Naive thymus-derived CD8-positive, alpha-beta T cell (primary cell): ENCODE measurements at regions not wholly inside any gene's neighbourhood (a gene's known extent, or its start where the extent isn't known, plus 50 kb on each side); places are given as distances from the start of the nearest gene placed in this dataset.

Experiments
- ATAC-seq, 2 donors: fragments of 150-1000 bp; cut with Tn5 transposase in 1 of 2; sonication (Bioruptor Pico), chemical (Tn5 transposase) in 1 of 2; 1 replicate in 1 of 2; 2 replicates in 1 of 2; pipeline ENCODE4 v1.10.0; 2021; ENCODE audit warnings: mild to moderate bottlenecking in 2 of 2, moderate library complexity in 2 of 2
- POLR2A ChIA-PET: fragments of 350-600 bp; sonication (Branson Sonifier 250); formaldehyde crosslinking; loops from one replicate; lab custom pipeline; 2021; ENCODE audit warnings: antibody characterized with exemption; lab: Charles Lee
- DNase-seq, 10 donors: peaks; one replicate each; pipeline versions ENCODE4 v3.0.0 to v3.0.0-alpha.2; 2020 to 2022
- H3K27ac Mint-ChIP-seq, 10 donors: one replicate each; pipeline ENCODE4 v1.8.0; 2020 to 2022; ENCODE audit warnings: mild to moderate bottlenecking in 10 of 10, mixed read lengths in 10 of 10, moderate library complexity in 4 of 10, inconsistent platforms in 1 of 10
- H3K27me3 Mint-ChIP-seq, 5 donors: one replicate each; pipeline ENCODE4 v1.8.0; 2021 to 2022; ENCODE audit warnings: mixed read lengths in 5 of 5
- H3K36me3 Mint-ChIP-seq, 3 donors: one replicate each; pipeline ENCODE4 v1.8.0; 2020 to 2022; ENCODE audit warnings: mixed read lengths in 3 of 3, mild to moderate bottlenecking in 2 of 3, inconsistent platforms in 1 of 3
- H3K4me1 Mint-ChIP-seq, 4 donors: one replicate each; pipeline ENCODE4 v1.8.0; 2021 to 2022; ENCODE audit warnings: mixed read lengths in 4 of 4
- H3K4me3 Mint-ChIP-seq, 10 donors: one replicate each; pipeline ENCODE4 v1.8.0; 2020 to 2022; ENCODE audit warnings: mild to moderate bottlenecking in 10 of 10, mixed read lengths in 10 of 10, moderate library complexity in 6 of 10, inconsistent platforms in 1 of 10
- H3K9me3 Mint-ChIP-seq, 9 donors: one replicate each; pipeline ENCODE4 v1.8.0; 2020 to 2022; ENCODE audit warnings: mixed read lengths in 9 of 9, mild to moderate bottlenecking in 3 of 9, inconsistent platforms in 1 of 9, moderate library complexity in 1 of 9

DNA sequence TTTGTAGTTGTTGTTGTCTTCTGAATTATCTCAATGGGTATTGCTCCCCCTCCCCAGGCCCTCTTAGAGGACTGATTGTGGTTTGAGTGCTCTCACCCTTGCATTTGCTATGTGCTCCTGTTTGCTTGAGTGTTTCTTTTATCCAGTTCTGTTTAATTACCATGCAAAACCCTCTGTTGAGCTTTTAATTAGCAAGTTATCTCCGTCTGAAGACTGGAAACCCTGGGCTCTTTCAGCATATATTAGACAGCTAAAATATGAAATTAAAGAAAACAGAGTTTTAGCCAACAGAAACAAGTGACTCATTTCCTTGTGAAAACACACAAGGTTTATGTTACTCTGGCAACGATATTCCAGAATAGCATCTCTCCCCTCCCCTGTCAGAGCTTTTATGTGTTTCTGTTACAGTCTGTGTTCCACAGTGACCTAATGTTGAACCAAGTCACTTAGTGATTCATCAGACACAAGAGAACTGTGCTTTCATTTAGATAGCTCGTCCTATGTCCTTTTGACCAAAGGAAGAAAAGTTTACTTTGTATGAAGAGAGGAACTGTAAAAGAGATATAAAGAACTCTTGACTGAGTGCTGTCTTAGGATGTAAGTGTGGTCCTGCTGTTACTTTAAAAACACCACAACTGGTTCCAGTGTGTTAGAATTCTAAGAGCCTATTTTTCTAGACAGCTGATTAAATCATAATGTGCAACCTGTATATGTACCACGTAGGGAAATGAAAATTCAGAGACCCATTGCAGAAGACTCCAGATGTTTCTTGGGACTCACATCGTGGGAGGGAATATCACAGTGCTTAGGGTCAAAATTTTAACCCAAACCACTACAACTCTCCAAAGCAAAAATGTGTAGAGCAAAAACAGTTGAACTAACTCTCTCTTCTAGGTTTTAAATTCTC, 172.8 kb upstream of the RBMS1 start:
- peak overlapping the region in 4 of 10 donors; percentile 16 to 65 (median 30) for H3K27ac Mint-ChIP-seq
- DNase-seq = no peak
- H3K36me3 Mint-ChIP-seq = no peaks in the 10 kb centered on the region
- no peak overlapping the region for H3K4me3 Mint-ChIP-seq
- H3K4me1 Mint-ChIP-seq = peaks cover 8 to 19% (median 15%) of the 10 kb centered on the region in 4 donors
- no peaks in the 10 kb centered on the region for H3K27me3 Mint-ChIP-seq
- ATAC-seq = peak; percentile 58 to 72
- POLR2A ChIA-PET = no interaction called here
- no peaks in the 10 kb centered on the region for H3K9me3 Mint-ChIP-seq

DNA sequence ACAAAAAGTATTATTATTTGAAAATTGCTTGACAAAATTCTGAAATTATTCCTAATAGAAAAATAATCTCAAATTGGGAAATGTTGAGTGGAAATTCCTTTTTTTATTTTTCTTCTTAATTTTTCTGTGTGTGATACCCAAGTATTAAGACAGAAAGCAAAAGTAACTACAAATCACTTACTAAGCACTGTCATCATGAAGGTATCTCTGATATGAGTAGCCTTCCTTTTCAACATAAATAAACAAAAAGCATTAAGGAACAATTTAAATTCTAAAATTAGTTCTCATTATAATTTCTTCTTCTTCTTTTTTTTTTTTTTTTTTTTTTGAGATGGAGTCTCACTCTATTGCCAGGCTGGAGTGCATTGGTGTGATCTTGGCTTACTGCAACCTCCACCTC, 174.2 kb upstream of the RBMS1 start:
- no peaks in the 10 kb centered on the region for H3K36me3 Mint-ChIP-seq
- H3K4me3 Mint-ChIP-seq = no peak overlapping the region
- H3K27ac Mint-ChIP-seq = no peak overlapping the region
- DNase-seq = no peak
- H3K27me3 Mint-ChIP-seq = peaks cover 0 to 2% (median 0%) of the 10 kb centered on the region in 5 donors
- H3K4me1 Mint-ChIP-seq = peaks cover 8 to 19% (median 15%) of the 10 kb centered on the region in 4 donors
- no peaks in the 10 kb centered on the region for H3K9me3 Mint-ChIP-seq
- POLR2A ChIA-PET = no interaction called here
- no peak for ATAC-seq

DNA sequence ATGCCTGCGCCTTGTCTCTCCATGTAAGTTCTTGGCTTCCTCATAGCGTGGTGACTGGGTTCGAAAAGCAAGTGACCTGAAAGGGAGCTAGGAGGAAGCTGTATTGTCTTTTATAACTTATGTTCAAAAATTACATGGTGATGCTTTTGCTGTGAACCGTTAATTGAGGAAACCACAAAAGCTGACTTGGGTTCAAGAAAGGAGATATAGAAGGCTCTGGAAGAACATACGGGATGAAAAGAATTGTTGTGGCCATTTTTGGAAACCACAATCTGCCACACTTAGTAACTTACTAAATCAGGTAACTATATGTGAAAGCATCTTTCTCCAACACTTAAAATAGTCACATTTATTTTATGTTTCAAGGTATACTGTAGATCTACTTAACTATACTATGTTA, 177.0 kb upstream of the RBMS1 start:
- DNase-seq (no peak), ATAC-seq (no peak)
- peaks cover 0 to 2% (median 0%) of the 10 kb centered on the region in 5 donors for H3K27me3 Mint-ChIP-seq
- H3K4me3 Mint-ChIP-seq = no peak overlapping the region
- H3K36me3 Mint-ChIP-seq = peaks cover 0 to 5% (median 0%) of the 10 kb centered on the region in 3 donors
- peaks cover 8 to 19% (median 15%) of the 10 kb centered on the region in 4 donors for H3K4me1 Mint-ChIP-seq
- peaks cover 0 to 8% (median 0%) of the 10 kb centered on the region in 9 donors for H3K9me3 Mint-ChIP-seq
- POLR2A ChIA-PET = no interaction called here
- H3K27ac Mint-ChIP-seq = no peak overlapping the region

DNA sequence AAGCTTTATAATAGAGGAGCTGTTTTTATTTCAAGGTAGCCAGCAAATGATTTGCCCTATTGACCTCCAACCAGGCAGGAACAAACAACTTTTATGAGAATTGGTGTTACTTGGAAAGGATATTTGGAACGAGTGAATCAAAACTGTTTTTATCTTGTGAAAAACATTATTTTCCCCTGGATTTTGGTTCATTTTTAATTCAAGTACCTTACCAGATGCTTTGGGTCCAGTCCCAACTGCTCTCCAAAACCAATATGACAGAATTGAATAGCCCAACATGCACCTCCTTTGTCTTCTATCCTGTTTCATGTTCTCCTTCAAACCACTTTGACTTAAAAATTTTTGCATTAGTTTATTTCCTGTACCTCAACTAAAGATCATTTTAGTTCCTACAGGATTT, 178.6 kb upstream of the RBMS1 start:
- no peak for ATAC-seq
- peaks cover 0 to 2% (median 0%) of the 10 kb centered on the region in 5 donors for H3K27me3 Mint-ChIP-seq

DNA sequence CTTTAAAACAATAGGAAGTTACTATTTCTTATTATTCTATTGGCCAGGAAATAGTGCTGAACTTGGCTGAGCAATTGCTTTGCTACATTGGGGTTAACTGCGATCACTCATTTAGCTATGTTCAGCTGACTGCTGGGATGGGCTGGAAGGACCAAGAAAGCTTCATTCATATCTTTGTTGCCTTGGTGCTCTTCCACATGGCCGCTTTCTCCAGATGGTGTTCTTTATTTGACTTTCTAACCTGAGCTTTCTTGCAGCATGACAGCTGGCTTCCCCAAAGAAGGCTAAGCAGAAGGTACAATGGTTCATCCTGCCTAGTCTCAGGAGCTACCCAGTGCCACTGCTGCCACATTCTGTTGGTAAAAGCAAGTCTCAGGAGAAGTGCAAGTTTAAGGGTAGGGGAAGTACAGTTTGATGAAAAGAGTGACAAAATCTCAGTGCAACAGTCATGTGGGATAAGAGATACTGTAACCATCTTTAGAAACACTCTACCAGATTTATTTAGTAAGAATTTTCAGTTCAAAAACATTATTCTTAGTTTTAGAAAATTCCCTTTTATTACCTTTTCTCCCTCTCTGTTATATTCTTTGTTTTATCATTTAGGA, 180.6 kb upstream of the RBMS1 start:
- POLR2A ChIA-PET = no interaction called here
- H3K4me1 Mint-ChIP-seq = peaks cover 0 to 3% (median 0%) of the 10 kb centered on the region in 4 donors

More for the DNA sequence above, 178.6 kb upstream of the RBMS1 start:
- Mint-ChIP-seq H3K27ac (no peak overlapping the region), H3K4me3 (no peak overlapping the region), H3K4me1 (peaks cover 0 to 4% (median 3%) of the 10 kb centered on the region in 4 donors), H3K36me3 (peaks cover 0 to 5% (median 0%) of the 10 kb centered on the region in 3 donors), H3K9me3 (peaks cover 0 to 8% (median 0%) of the 10 kb centered on the region in 9 donors)
- POLR2A ChIA-PET = no interaction called here
- DNase-seq = no peak

DNA sequence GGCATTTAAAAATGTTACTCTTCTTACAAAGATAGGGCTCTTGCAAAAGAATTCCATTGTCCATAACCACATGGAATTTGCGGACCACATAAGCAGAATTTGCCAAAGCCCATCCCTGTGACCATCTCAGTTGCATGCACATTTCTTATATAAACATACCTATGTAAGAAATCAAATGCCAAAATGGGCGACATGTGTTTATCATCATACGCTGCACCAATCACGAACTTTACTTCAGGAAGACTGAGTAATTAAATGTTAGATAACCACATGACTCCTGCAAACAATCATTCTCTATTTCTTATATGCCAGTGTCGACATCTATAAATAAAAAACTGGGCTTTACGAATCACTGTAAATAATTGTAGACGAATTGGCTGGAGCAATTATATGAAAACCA, 186.1 kb upstream of the RBMS1 start:
- peaks cover 0 to 6% (median 3%) of the 10 kb centered on the region in 9 donors for H3K9me3 Mint-ChIP-seq
- DNase-seq (no peak), ATAC-seq (no peak)

More for the DNA sequence above, 180.6 kb upstream of the RBMS1 start:
- H3K27ac Mint-ChIP-seq = no peak overlapping the region
- H3K4me3 Mint-ChIP-seq = no peak overlapping the region
- H3K36me3 Mint-ChIP-seq = peaks cover 0 to 5% (median 0%) of the 10 kb centered on the region in 3 donors
- H3K9me3 Mint-ChIP-seq = peaks cover 0 to 8% (median 0%) of the 10 kb centered on the region in 9 donors
- peaks cover 0 to 2% (median 0%) of the 10 kb centered on the region in 5 donors for H3K27me3 Mint-ChIP-seq
- ATAC-seq = no peak
- no peak for DNase-seq

DNA sequence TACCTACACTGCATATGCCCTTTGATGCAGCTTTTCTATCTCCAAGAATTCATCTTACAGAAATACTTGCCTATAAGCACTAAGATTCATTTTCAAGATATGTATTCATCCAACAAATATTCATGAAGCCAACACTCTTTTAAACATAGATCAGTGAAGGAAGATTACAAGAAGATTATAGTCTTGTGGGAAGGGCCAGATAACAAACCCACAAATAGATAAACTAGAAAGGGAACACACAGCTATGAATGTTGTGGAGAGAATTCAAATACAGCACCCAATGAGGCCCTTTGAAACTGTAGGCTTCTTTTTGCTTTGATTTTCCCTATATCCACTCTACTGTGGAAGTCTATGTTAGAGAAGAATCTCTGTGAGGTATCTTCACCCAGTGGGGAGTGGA, 186.7 kb upstream of the RBMS1 start:
- Mint-ChIP-seq H3K9me3 (peaks cover 0 to 6% (median 0%) of the 10 kb centered on the region in 9 donors), H3K4me1 (peaks cover 0 to 2% (median 0%) of the 10 kb centered on the region in 4 donors), H3K36me3 (peaks cover 0 to 10% (median 2%) of the 10 kb centered on the region in 3 donors), H3K4me3 (no peak overlapping the region), H3K27me3 (peaks cover 0 to 1% (median 0%) of the 10 kb centered on the region in 5 donors), H3K27ac (no peak overlapping the region)
- DNase-seq = no peak
- POLR2A ChIA-PET = no interaction called here
- ATAC-seq = no peak

More for the DNA sequence above, 186.1 kb upstream of the RBMS1 start:
- Mint-ChIP-seq H3K4me1 (peaks cover 0 to 2% (median 0%) of the 10 kb centered on the region in 4 donors), H3K27me3 (peaks cover 0 to 1% (median 0%) of the 10 kb centered on the region in 5 donors), H3K4me3 (no peak overlapping the region), H3K36me3 (peaks cover 0 to 10% (median 7%) of the 10 kb centered on the region in 3 donors), H3K27ac (no peak overlapping the region)
- POLR2A ChIA-PET = no interaction called here

DNA sequence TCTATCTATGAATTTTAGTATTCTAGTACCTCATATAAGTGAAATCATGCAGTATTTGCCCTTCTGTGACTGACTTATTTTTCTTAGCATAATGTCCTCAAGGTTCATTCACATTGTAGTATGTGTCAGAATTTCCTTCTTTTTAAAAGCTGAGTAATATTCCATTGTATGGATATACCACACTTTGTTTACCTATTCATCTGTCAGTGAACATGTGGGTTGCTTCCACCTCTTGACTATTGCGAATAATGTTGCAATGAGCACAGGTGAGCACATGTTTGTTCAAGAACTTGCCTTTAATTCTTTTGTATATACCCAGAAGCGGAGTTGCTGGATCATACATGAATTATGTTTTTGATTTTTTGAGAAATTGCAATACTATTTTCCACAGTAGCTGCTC, 187.4 kb upstream of the RBMS1 start:
- peaks cover 0 to 6% (median 0%) of the 10 kb centered on the region in 9 donors for H3K9me3 Mint-ChIP-seq
- H3K4me1 Mint-ChIP-seq = peaks cover 0 to 2% (median 0%) of the 10 kb centered on the region in 4 donors
- POLR2A ChIA-PET = no interaction called here
- H3K4me3 Mint-ChIP-seq = no peak overlapping the region
- peaks cover 0 to 10% (median 2%) of the 10 kb centered on the region in 3 donors for H3K36me3 Mint-ChIP-seq
- H3K27me3 Mint-ChIP-seq = peaks cover 0 to 1% (median 0%) of the 10 kb centered on the region in 5 donors
- DNase-seq (no peak), ATAC-seq (no peak)
- no peak overlapping the region for H3K27ac Mint-ChIP-seq

DNA sequence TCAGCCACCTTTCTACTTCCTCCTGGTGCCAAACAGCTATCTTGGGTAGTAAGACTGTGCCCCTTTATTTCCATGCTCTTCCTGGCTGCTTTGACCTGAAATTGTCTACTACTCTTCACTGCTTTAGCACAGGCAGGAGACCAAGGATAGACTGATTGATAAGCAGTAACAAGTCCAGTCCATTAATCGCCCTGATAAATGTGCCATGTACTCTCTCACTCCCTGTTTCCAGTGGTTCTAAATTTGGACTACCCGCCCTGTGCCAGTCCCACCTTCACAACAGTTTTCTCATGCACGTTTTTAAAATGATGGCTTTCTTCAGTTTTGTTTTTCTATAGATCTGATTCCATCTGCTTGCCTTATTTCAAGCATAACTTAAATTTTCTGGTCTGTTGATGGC, 189.6 kb upstream of the RBMS1 start:
- Mint-ChIP-seq H3K27ac (no peak overlapping the region), H3K27me3 (peaks cover 0 to 1% (median 0%) of the 10 kb centered on the region in 5 donors), H3K4me3 (no peak overlapping the region), H3K9me3 (peaks cover 0 to 6% (median 0%) of the 10 kb centered on the region in 9 donors), H3K4me1 (peaks cover 0 to 2% (median 0%) of the 10 kb centered on the region in 4 donors), H3K36me3 (peaks cover 0 to 10% (median 2%) of the 10 kb centered on the region in 3 donors)
- ATAC-seq (no peak), DNase-seq (no peak)
- POLR2A ChIA-PET = no interaction called here

DNA sequence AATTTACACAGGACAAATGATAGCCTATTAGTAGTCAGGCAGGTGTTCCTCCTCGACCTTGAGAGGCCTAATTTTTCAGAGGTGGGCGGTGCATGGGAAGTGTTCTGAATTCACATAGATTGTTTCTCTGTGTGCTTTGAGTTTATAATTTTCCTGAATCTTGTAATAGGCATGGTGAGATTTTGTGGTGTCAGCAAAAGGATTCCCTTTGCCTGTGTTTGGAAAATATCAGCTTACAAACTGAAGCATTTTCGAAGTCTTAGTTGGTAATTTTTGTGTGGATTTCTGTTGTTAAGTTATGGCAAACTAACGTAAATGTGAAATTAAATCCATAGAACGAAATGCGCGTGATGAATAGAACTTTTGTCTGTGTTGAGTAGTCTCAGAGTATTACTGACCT, 194.0 kb upstream of the RBMS1 start:
- POLR2A ChIA-PET = no interaction called here
- no peaks in the 10 kb centered on the region for H3K9me3 Mint-ChIP-seq
- no peak for ATAC-seq

DNA sequence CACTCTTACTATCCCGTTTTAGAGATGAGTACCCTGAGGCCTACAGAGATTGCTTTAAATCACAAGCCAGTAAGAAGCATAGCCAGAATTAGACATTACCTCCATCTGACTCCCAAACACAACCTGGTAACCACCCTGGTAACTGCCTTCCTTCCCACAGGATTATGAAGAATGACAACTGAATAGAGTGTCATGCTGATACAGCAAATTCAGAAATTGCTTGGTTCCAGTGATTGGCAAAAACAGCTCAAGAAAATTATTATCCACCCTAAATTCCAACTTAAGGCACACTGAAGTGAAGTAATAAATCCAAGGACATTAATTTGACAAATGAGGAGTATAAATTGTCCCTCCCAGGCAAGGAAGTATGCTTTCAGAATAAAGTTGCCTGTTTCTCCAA, 195.8 kb upstream of the RBMS1 start:
- H3K27me3 Mint-ChIP-seq = no peaks in the 10 kb centered on the region
- H3K4me3 Mint-ChIP-seq = no peak overlapping the region
- H3K9me3 Mint-ChIP-seq = no peaks in the 10 kb centered on the region
- DNase-seq (no peak), ATAC-seq (no peak)
- no peaks in the 10 kb centered on the region for H3K36me3 Mint-ChIP-seq
- POLR2A ChIA-PET = no interaction called here
- no peak overlapping the region for H3K27ac Mint-ChIP-seq
- H3K4me1 Mint-ChIP-seq = no peaks in the 10 kb centered on the region

More for the DNA sequence above, 194.0 kb upstream of the RBMS1 start:
- Mint-ChIP-seq H3K27me3 (no peaks in the 10 kb centered on the region), H3K36me3 (peaks cover 0 to 5% (median 0%) of the 10 kb centered on the region in 3 donors), H3K4me1 (no peaks in the 10 kb centered on the region), H3K27ac (no peak overlapping the region), H3K4me3 (no peak overlapping the region)
- no peak for DNase-seq

DNA sequence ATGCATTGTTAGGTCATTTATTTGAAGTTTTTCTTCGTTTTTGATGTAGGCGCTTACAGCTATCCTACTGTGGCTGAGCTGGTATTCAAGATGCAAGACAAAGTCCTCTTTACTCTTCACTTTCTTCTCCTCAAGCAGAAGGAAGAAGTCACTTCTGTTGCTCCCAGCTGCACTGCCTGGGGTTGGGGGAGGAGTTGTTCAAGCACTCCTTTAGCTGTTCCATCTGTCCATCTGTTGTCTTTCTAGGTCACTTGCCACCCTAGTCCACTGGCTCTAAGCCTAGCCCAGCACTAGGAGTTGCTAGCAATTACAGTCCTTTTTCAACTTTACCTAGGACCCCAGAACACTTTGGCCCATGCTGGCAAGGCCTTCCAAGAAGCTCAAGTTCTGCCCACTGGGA, 200.6 kb upstream of the RBMS1 start:
- Mint-ChIP-seq H3K4me3 (no peak overlapping the region), H3K27ac (no peak overlapping the region), H3K9me3 (no peaks in the 10 kb centered on the region), H3K36me3 (no peaks in the 10 kb centered on the region), H3K4me1 (no peaks in the 10 kb centered on the region), H3K27me3 (no peaks in the 10 kb centered on the region)
- POLR2A ChIA-PET = no interaction called here
- DNase-seq (no peak), ATAC-seq (no peak)

DNA sequence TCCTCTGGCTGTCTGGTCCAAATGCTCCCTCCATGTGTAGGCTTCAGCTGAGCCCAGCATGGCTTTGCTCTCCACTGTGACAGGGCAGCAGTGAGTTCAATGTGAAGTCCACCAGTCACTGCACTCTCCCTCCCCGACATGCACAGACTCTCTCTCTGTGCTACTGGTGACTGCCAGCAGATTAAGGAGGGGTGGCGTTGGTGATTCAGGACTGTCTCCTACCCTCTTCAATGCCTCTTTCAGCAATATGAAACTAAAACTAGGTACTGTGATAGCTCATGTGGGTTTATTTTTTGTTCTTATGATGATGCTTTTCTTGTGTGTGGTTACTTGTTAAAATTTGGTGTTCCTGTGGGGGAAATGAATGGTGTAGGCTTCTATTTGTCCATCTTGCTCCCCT, 201.0 kb upstream of the RBMS1 start:
- DNase-seq (no peak), ATAC-seq (no peak)
- Mint-ChIP-seq H3K27me3 (no peaks in the 10 kb centered on the region), H3K4me3 (no peak overlapping the region), H3K36me3 (no peaks in the 10 kb centered on the region), H3K9me3 (no peaks in the 10 kb centered on the region), H3K27ac (no peak overlapping the region), H3K4me1 (no peaks in the 10 kb centered on the region)
- POLR2A ChIA-PET = no interaction called here
